Subcutaneous abdominal adipose tissue (tissue), 5 donors: ENCODE measurements at regions not wholly inside any gene's neighbourhood (a gene's known extent, or its start where the extent isn't known, plus 50 kb on each side); places are given as distances from the start of the nearest gene placed in this dataset.

ENCODE experiments used
- H3K27ac ChIP-seq: one replicate; pipeline ENCODE4 v1.7.0; 2013; ENCODE audit warnings: low read depth, mild to moderate bottlenecking, inconsistent platforms, low read length, moderate library complexity
- H3K27me3 ChIP-seq, 5 donors: one replicate each; pipeline ENCODE4 v1.7.0; 2013; ENCODE audit warnings: low read length in 5 of 5, inconsistent platforms in 1 of 5; ENCODE audit not compliant: control insufficient read depth in 5 of 5, insufficient read depth in 4 of 5
- H3K36me3 ChIP-seq, 5 donors: one replicate each; pipeline ENCODE4 v1.7.0; 2013; ENCODE audit warnings: low read length in 5 of 5; ENCODE audit not compliant: control insufficient read depth in 5 of 5, insufficient read depth in 5 of 5
- H3K4me1 ChIP-seq, 5 donors: one replicate each; pipeline ENCODE4 v1.7.0; 2013; ENCODE audit warnings: low read length in 5 of 5, mild to moderate bottlenecking in 3 of 5, moderate library complexity in 1 of 5; ENCODE audit not compliant: control insufficient read depth in 5 of 5, insufficient read depth in 5 of 5
- H3K4me3 ChIP-seq, 5 donors: one replicate each; pipeline ENCODE4 v1.7.0; 2013; ENCODE audit warnings: low read length in 5 of 5, low read depth in 1 of 5
- H3K9ac ChIP-seq, 5 donors: one replicate each; pipeline ENCODE4 v1.7.0; 2013; ENCODE audit warnings: low read length in 5 of 5, mild to moderate bottlenecking in 4 of 5, moderate library complexity in 3 of 5
- H3K9me3 ChIP-seq, 5 donors: one replicate each; pipeline ENCODE4 v1.7.0; 2013; ENCODE audit warnings: low read length in 5 of 5; ENCODE audit not compliant: control insufficient read depth in 5 of 5
- donor health status: healthy.
- donor health status: healthy.
- donor health status: healthy.
- donor health status: healthy.
- donor health status: healthy.

GRCh38 chr7:40959955-40960354 lies 742.9 kb downstream of the INHBA start:
- Histone ChIP-seq H3K27ac (no peak overlapping the region), H3K36me3 (no peaks in the 10 kb centered on the region), H3K9me3 (no peaks in the 10 kb centered on the region), H3K9ac (no peak overlapping the region), H3K27me3 (no peaks in the 10 kb centered on the region), H3K4me1 (peaks cover 0 to 5% (median 0%) of the 10 kb centered on the region in 5 donors), H3K4me3 (no peak overlapping the region)

- Histone ChIP-seq H3K27me3 (no peaks in the 10 kb centered on the region), H3K4me3 (no peak overlapping the region), H3K4me1 (no peaks in the 10 kb centered on the region), H3K36me3 (no peaks in the 10 kb centered on the region), H3K27ac (no peak overlapping the region), H3K9me3 (peaks cover 5 to 25% (median 23%) of the 10 kb centered on the region in 5 donors), H3K9ac (no peak overlapping the region)
Measured at GRCh38 chr7:40948239-40948638, 754.7 kb downstream of the INHBA start.

GRCh38 chr7:40947566-40947965 lies 755.3 kb downstream of the INHBA start:
- no peak overlapping the region for H3K9ac ChIP-seq
- no peaks in the 10 kb centered on the region for H3K36me3 ChIP-seq
- peaks cover 5 to 25% (median 23%) of the 10 kb centered on the region in 5 donors for H3K9me3 ChIP-seq
- no peak overlapping the region for H3K4me3 ChIP-seq
- no peaks in the 10 kb centered on the region for H3K27me3 ChIP-seq
- no peaks in the 10 kb centered on the region for H3K4me1 ChIP-seq
- no peak overlapping the region for H3K27ac ChIP-seq

GRCh38 chr7:40946549-40946948 lies 756.3 kb downstream of the INHBA start:
- no peak overlapping the region for H3K9ac ChIP-seq
- no peak overlapping the region for H3K4me3 ChIP-seq
- peaks cover 5 to 26% (median 23%) of the 10 kb centered on the region in 5 donors for H3K9me3 ChIP-seq
- H3K27me3 ChIP-seq: no peaks in the 10 kb centered on the region
- H3K4me1 ChIP-seq: no peaks in the 10 kb centered on the region
- H3K36me3 ChIP-seq: no peaks in the 10 kb centered on the region
- H3K27ac ChIP-seq: no peak overlapping the region

GRCh38 chr7:40945788-40946187 lies 757.1 kb downstream of the INHBA start:
- Histone ChIP-seq H3K27ac (no peak overlapping the region), H3K27me3 (no peaks in the 10 kb centered on the region), H3K36me3 (no peaks in the 10 kb centered on the region), H3K4me3 (peak overlapping the region in 2 of 5 donors; percentile 9), H3K4me1 (no peaks in the 10 kb centered on the region), H3K9ac (no peak overlapping the region), H3K9me3 (peaks cover 5 to 26% (median 23%) of the 10 kb centered on the region in 5 donors)

GRCh38 chr7:40944981-40945585 lies 757.8 kb downstream of the INHBA start:
- H3K9ac ChIP-seq: no peak overlapping the region
- no peaks in the 10 kb centered on the region for H3K4me1 ChIP-seq
- H3K27me3 ChIP-seq: no peaks in the 10 kb centered on the region
- H3K4me3 ChIP-seq: peak overlapping the region in 2 of 5 donors; percentile 9
- peaks cover 5 to 26% (median 23%) of the 10 kb centered on the region in 5 donors for H3K9me3 ChIP-seq
- no peaks in the 10 kb centered on the region for H3K36me3 ChIP-seq
- no peak overlapping the region for H3K27ac ChIP-seq

GRCh38 chr7:40937879-40938278 lies 765.0 kb downstream of the INHBA start:
- no peaks in the 10 kb centered on the region for H3K4me1 ChIP-seq
- H3K27ac ChIP-seq: no peak overlapping the region
- no peaks in the 10 kb centered on the region for H3K27me3 ChIP-seq
- H3K36me3 ChIP-seq: no peaks in the 10 kb centered on the region
- no peak overlapping the region for H3K9ac ChIP-seq
- peaks cover 0 to 14% (median 4%) of the 10 kb centered on the region in 5 donors for H3K9me3 ChIP-seq
- H3K4me3 ChIP-seq: no peak overlapping the region

GRCh38 chr7:40935435-40935834 lies 767.5 kb downstream of the INHBA start:
- no peak overlapping the region for H3K27ac ChIP-seq
- H3K4me1 ChIP-seq: no peaks in the 10 kb centered on the region
- H3K9ac ChIP-seq: no peak overlapping the region
- H3K9me3 ChIP-seq: peaks cover 0 to 14% (median 4%) of the 10 kb centered on the region in 5 donors
- no peaks in the 10 kb centered on the region for H3K36me3 ChIP-seq
- H3K4me3 ChIP-seq: no peak overlapping the region
- no peaks in the 10 kb centered on the region for H3K27me3 ChIP-seq

GRCh38 chr7:40923626-40924025 lies 779.3 kb downstream of the INHBA start:
- Histone ChIP-seq H3K9me3 (peaks cover 0 to 5% (median 0%) of the 10 kb centered on the region in 5 donors), H3K4me3 (no peak overlapping the region), H3K27ac (no peak overlapping the region), H3K27me3 (no peaks in the 10 kb centered on the region), H3K36me3 (no peaks in the 10 kb centered on the region), H3K4me1 (no peaks in the 10 kb centered on the region), H3K9ac (no peak overlapping the region)

- H3K27me3 ChIP-seq: no peaks in the 10 kb centered on the region
- no peak overlapping the region for H3K4me3 ChIP-seq
- no peak overlapping the region for H3K27ac ChIP-seq
- no peaks in the 10 kb centered on the region for H3K4me1 ChIP-seq
- no peaks in the 10 kb centered on the region for H3K36me3 ChIP-seq
- no peak overlapping the region for H3K9ac ChIP-seq
- peaks cover 0 to 5% (median 0%) of the 10 kb centered on the region in 5 donors for H3K9me3 ChIP-seq
Measured at GRCh38 chr7:40922316-40922670, 780.6 kb downstream of the INHBA start.
